SK-N-SH (cell line): ENCODE measurements at regions not wholly inside any gene's neighbourhood (a gene's known extent, or its start where the extent isn't known, plus 50 kb on each side); places are given as distances from the start of the nearest gene placed in this dataset.

Experiments used
- CTCF ChIA-PET: fragments of 300-600, 350-600 bp; formaldehyde crosslinking; extraction: SDS; loops from one replicate; lab custom pipeline; 2021; lab: Yijun Ruan, JAX
- POLR2A ChIA-PET: fragments of 350-600 bp; sonication (Branson Sonifier 250); formaldehyde crosslinking; extraction: SDS; loops from one replicate; lab custom pipeline; 2020; ENCODE audit warnings: antibody characterized with exemption, inconsistent platforms; lab: Yijun Ruan, JAX
- DNase-seq: peaks from one replicate; pipeline ENCODE4 v3.0.0; 2012
- H2AFZ ChIP-seq: fragments of 200-600 bp; sonication (generic); 2 replicates; pipeline ENCODE4 v1.8.1; 2016; ENCODE audit warnings: antibody characterized with exemption, mild to moderate bottlenecking, low read depth
- H3F3A ChIP-seq: fragments of 200-600 bp; sonication (generic); replicated peaks from 2 replicates; pipeline ENCODE3; 2016; ENCODE audit warnings: antibody characterized with exemption, mild to moderate bottlenecking; ENCODE audit not compliant: insufficient read depth
- H3K27ac ChIP-seq, 2 experiments: fragments of 200-500 bp in 1 of 2; fragments of 200-600 bp in 1 of 2; sonication (Bioruptor generic) in 1 of 2; sonication (generic), shearing (Covaris generic) in 1 of 2; 2 replicates each; pipeline versions ENCODE4 v1.5.1 to v1.6.1; 2014 to 2016; ENCODE audit warnings: low read depth in 2 of 2, inconsistent platforms in 1 of 2, low read length in 1 of 2, mild to moderate bottlenecking in 1 of 2, mixed read lengths in 1 of 2
- H3K27me3 ChIP-seq: fragments of 200-600 bp; sonication (generic), shearing (Covaris generic); 2 replicates; pipeline ENCODE4 v1.6.1; 2016; ENCODE audit warnings: mixed run types; ENCODE audit not compliant: insufficient read depth
- H3K36me3 ChIP-seq, 2 experiments: fragments of 200-500 bp in 1 of 2; fragments of 200-600 bp in 1 of 2; sonication (Bioruptor generic) in 1 of 2; sonication (generic) in 1 of 2; replicated peaks in 1 of 2; 2 replicates each; pipeline versions ENCODE3 to v1.5.1; 2014 to 2016; ENCODE audit warnings: low read length in 1 of 2, mild to moderate bottlenecking in 1 of 2; ENCODE audit not compliant: insufficient read depth in 2 of 2, control insufficient read depth in 1 of 2
- H3K4me1 ChIP-seq, 2 experiments: fragments of 200-500 bp in 1 of 2; fragments of 200-600 bp in 1 of 2; sonication (Bioruptor generic) in 1 of 2; sonication (generic), shearing (Covaris generic) in 1 of 2; 2 replicates each; pipeline versions ENCODE4 v1.5.1 to v1.6.1; 2014 to 2016; ENCODE audit warnings: low read depth in 1 of 2, low read length in 1 of 2, mixed run types in 1 of 2; ENCODE audit not compliant: insufficient read depth in 2 of 2, control insufficient read depth in 1 of 2
- H3K4me2 ChIP-seq: fragments of 200-600 bp; sonication (generic), shearing (Covaris generic); 2 replicates; pipeline ENCODE4 v1.6.1; 2017; ENCODE audit warnings: mixed run types
- H3K4me3 ChIP-seq, 2 experiments: fragments of 200-500 bp in 1 of 2; fragments of 200-600 bp in 1 of 2; sonication (Bioruptor generic) in 1 of 2; sonication (generic), shearing (Covaris generic) in 1 of 2; 2 replicates each; pipeline versions ENCODE4 v1.5.1 to v1.8.1; 2014 to 2016; ENCODE audit warnings: low read depth in 2 of 2, inconsistent platforms in 1 of 2, low read length in 1 of 2, mild to moderate bottlenecking in 1 of 2, mixed read lengths in 1 of 2, moderate library complexity in 1 of 2
- H3K79me2 ChIP-seq: fragments of 200-600 bp; sonication (generic); 2 replicates; pipeline ENCODE4 v1.8.1; 2017; ENCODE audit warnings: mild to moderate bottlenecking; ENCODE audit not compliant: insufficient read depth
- H3K9ac ChIP-seq: fragments of 200-600 bp; sonication (generic); 2 replicates; pipeline ENCODE4 v1.6.1; 2017; ENCODE audit warnings: mixed run types
- H3K9me2 ChIP-seq: fragments of 200-600 bp; sonication (generic); 2 replicates; pipeline ENCODE4 v1.6.1; 2017; ENCODE audit warnings: mixed run types
- H3K9me3 ChIP-seq: fragments of 200-600 bp; sonication (generic); 2 replicates; pipeline ENCODE4 v1.6.1; 2017; ENCODE audit warnings: mixed run types, mild to moderate bottlenecking, moderate library complexity
- H4K20me1 ChIP-seq: fragments of 200-600 bp; sonication (generic); 2 replicates; pipeline ENCODE4 v1.6.1; 2017; ENCODE audit warnings: mild to moderate bottlenecking, mixed run types; ENCODE audit not compliant: insufficient read depth
- RAD21 ChIP-seq: IDR thresholded peaks from 2 replicates; pipeline ENCODE4 v1.6.1; 2012; ENCODE audit warnings: mild to moderate bottlenecking, low read length
- SMC3 ChIP-seq: IDR thresholded peaks from 2 replicates; pipeline ENCODE4 v1.6.1; 2012; ENCODE audit warnings: low read depth, low read length, improper control_type of control experiment
- ZBTB33 ChIP-seq: IDR thresholded peaks from 2 replicates; pipeline ENCODE4 v1.4.0; 2012; ENCODE audit warnings: low read depth, borderline replicate concordance
- WGBS: methylation state at CpG from one replicate; pipeline ENCODE4 v1.1.6; 2017; ENCODE audit warnings: low lambda C conversion rate; 5-methylcytosine and 5-hydroxymethylcytosine counted together
- TF ChIP-seq, protein P1 (sequence below): fragments of 150-350 bp; IDR thresholded peaks from 2 replicates; pipeline ENCODE4 v1.6.1; 2016; ENCODE audit warnings: mild to moderate bottlenecking, low read depth, low read length
- TF ChIP-seq, protein P2 (sequence below): fragments of 200-600 bp; sonication (generic); IDR thresholded peaks from 2 replicates; pipeline ENCODE4 v1.6.1; 2017; ENCODE audit warnings: antibody characterized with exemption, mild to moderate bottlenecking, moderate library complexity

DNA sequence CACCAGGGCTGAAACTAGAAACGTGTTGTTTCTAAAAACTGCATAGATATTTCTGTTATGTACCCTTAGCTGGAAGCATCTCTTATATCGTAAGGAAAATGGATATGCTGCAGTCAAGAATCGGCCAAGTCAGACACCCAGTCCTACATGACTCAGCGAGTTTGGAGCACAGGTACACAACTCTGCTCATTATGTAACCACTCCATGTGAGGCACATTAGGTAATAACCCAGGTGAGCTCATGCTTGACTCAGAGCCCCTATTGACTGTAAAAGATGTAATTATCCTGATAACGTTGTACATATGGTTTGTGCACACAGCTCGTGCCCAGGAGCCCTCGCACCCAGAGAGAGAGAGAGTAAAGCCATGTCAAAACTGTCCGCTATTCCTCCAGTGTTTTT lies 593.7 kb upstream of the ACO1 start:
- ChIA-PET CTCF (no interaction called here), POLR2A (no interaction called here)
- no peak overlapping the region for H3K9ac ChIP-seq
- no peak for DNase-seq
- no peaks in the 10 kb centered on the region for H3K9me3 ChIP-seq
- no peaks in the 10 kb centered on the region for H3K9me2 ChIP-seq
- no peaks in the 10 kb centered on the region for H3K4me1 ChIP-seq
- H3K4me2 ChIP-seq = no peak overlapping the region
- H4K20me1 ChIP-seq = no peaks in the 10 kb centered on the region
- H3K27ac ChIP-seq = no peak overlapping the region
- no peaks in the 10 kb centered on the region for H3K36me3 ChIP-seq
- H3K27me3 ChIP-seq = no peaks in the 10 kb centered on the region
- TF ChIP-seq SMC3 (no peak), RAD21 (no peak)
- TF ChIP-seq, protein P1, sequence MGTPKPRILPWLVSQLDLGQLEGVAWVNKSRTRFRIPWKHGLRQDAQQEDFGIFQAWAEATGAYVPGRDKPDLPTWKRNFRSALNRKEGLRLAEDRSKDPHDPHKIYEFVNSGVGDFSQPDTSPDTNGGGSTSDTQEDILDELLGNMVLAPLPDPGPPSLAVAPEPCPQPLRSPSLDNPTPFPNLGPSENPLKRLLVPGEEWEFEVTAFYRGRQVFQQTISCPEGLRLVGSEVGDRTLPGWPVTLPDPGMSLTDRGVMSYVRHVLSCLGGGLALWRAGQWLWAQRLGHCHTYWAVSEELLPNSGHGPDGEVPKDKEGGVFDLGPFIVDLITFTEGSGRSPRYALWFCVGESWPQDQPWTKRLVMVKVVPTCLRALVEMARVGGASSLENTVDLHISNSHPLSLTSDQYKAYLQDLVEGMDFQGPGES = no peak
- no peak overlapping the region for H2AFZ ChIP-seq
- H3F3A ChIP-seq = no peaks in the 10 kb centered on the region
- no peak overlapping the region for H3K4me3 ChIP-seq
- WGBS = 49% methylated on average over 8 of the region's 8 CpGs
- H3K79me2 ChIP-seq = no peaks in the 10 kb centered on the region

GRCh38 chr9:31799953-31800609 lies 584.4 kb upstream of the ACO1 start:
- no peak overlapping the region for H3K27ac ChIP-seq
- no peaks in the 10 kb centered on the region; the same call in 1 of the 2 replicates for H3K9me3 ChIP-seq
- no peaks in the 10 kb centered on the region for H4K20me1 ChIP-seq
- no peaks in the 10 kb centered on the region for H3K27me3 ChIP-seq
- H3K4me1 ChIP-seq = no peaks in the 10 kb centered on the region
- H3K4me3 ChIP-seq = no peak overlapping the region
- DNase-seq = no peak
- TF ChIP-seq SMC3 (peak; percentile 37), ZBTB33 (no peak), RAD21 (peak; percentile 79)
- TF ChIP-seq, protein P2, sequence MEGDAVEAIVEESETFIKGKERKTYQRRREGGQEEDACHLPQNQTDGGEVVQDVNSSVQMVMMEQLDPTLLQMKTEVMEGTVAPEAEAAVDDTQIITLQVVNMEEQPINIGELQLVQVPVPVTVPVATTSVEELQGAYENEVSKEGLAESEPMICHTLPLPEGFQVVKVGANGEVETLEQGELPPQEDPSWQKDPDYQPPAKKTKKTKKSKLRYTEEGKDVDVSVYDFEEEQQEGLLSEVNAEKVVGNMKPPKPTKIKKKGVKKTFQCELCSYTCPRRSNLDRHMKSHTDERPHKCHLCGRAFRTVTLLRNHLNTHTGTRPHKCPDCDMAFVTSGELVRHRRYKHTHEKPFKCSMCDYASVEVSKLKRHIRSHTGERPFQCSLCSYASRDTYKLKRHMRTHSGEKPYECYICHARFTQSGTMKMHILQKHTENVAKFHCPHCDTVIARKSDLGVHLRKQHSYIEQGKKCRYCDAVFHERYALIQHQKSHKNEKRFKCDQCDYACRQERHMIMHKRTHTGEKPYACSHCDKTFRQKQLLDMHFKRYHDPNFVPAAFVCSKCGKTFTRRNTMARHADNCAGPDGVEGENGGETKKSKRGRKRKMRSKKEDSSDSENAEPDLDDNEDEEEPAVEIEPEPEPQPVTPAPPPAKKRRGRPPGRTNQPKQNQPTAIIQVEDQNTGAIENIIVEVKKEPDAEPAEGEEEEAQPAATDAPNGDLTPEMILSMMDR = peak; percentile 69
- no peaks in the 10 kb centered on the region for H3K36me3 ChIP-seq
- H3K4me2 ChIP-seq = no peak overlapping the region
- CTCF ChIA-PET = interaction anchor here (1.0 kb wide), 1 partner anchor 681 kb away, joined by 3 read pairs; no protein-coding TSS in a partner anchor
- 12% methylated on average over 2 of the region's 2 CpGs for WGBS
- H3F3A ChIP-seq = no peaks in the 10 kb centered on the region
- H3K9me2 ChIP-seq = no peaks in the 10 kb centered on the region
- POLR2A ChIA-PET = no interaction called here
- no peaks in the 10 kb centered on the region for H3K79me2 ChIP-seq
- H3K9ac ChIP-seq = no peak overlapping the region
- 0 out of 2 replicates have a peak overlapping the region, but pooled peaks have one; percentile 1 for H2AFZ ChIP-seq
